ENCODE measurements at regions not wholly inside any gene's neighbourhood (a gene's known extent, or its start where the extent isn't known, plus 50 kb on each side); places are given as distances from the start of the nearest gene placed in this dataset.

DNA sequence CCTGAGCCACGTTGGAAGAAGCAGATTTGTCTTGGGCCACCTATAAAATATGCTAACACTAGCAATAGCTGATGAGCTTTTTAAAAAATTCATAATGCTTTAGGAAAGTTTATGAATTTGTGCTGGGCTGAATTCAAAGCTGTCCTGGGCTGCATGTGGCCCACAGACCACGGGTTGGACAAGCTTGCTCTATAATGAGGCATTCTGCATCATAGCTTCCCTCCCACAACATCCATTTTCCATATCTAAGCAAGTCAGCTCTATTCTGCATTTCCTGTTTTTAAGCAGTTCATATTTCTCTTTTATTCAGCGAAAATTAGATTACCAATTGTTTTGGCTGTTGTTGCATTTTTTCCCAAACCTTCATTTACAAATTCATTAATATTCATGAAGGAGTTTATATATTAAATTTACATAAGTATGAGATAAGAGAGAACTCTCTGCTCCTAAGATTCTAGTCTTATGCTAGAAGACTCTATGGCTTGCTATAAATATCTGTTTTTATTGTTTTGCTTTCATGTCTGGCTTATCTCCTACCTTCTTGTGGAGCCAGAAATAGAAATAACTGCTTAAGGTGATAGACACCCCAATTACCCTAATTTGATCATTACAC lies 114.5 kb upstream of the HNRNPA3 start:
- TF ChIP-seq, protein P1, sequence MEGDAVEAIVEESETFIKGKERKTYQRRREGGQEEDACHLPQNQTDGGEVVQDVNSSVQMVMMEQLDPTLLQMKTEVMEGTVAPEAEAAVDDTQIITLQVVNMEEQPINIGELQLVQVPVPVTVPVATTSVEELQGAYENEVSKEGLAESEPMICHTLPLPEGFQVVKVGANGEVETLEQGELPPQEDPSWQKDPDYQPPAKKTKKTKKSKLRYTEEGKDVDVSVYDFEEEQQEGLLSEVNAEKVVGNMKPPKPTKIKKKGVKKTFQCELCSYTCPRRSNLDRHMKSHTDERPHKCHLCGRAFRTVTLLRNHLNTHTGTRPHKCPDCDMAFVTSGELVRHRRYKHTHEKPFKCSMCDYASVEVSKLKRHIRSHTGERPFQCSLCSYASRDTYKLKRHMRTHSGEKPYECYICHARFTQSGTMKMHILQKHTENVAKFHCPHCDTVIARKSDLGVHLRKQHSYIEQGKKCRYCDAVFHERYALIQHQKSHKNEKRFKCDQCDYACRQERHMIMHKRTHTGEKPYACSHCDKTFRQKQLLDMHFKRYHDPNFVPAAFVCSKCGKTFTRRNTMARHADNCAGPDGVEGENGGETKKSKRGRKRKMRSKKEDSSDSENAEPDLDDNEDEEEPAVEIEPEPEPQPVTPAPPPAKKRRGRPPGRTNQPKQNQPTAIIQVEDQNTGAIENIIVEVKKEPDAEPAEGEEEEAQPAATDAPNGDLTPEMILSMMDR (IDR thresholded peaks at IDR 0.05): no peak
- no peak for DNase-seq
- no peak overlapping the region for H3K4me3 ChIP-seq
- H3K36me3 ChIP-seq: no peaks in the 10 kb centered on the region
- no peak overlapping the region for H3K27ac ChIP-seq
- no peaks in the 10 kb centered on the region for H3K27me3 ChIP-seq
- no peaks in the 10 kb centered on the region for H3K9me3 ChIP-seq
- intact Hi-C loops (cut with DNase I; ENCODE audit: low total_unique reads): no loop called here
- no peaks in the 10 kb centered on the region for H3K4me1 ChIP-seq

DNA sequence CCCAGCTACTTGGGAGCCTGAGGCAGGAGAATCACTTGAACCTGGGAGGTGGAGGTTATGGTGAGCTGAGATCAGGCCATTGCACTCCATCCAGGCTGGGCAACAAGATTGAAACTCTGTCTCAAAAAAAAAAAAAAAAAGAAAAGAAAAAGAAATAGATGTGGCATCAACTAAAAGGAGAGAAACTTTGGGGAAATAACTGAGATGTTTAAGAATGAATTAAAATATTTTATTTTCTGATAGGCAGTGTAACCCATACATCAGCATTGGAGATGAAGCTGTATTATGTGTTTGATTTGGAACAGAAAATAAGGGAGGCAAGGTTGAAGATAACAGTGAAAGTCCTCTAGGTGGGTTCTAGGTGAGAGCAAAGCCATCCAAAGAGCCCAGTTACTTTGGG lies 110.7 kb upstream of the HNRNPA3 start:
- H3K27ac ChIP-seq: no peak overlapping the region
- H3K4me1 ChIP-seq: no peaks in the 10 kb centered on the region
- peaks cover 0 to 5% of the 10 kb centered on the region in 2 donors for H3K27me3 ChIP-seq
- no peaks in the 10 kb centered on the region for H3K9me3 ChIP-seq
- intact Hi-C loops (cut with DNase I; ENCODE audit: low total_unique reads): no loop called here
- DNase-seq: no peak
- no peaks in the 10 kb centered on the region for H3K36me3 ChIP-seq
- no peak overlapping the region for H3K4me3 ChIP-seq
- TF ChIP-seq, protein P1 (IDR thresholded peaks at IDR 0.05): no peak

DNA sequence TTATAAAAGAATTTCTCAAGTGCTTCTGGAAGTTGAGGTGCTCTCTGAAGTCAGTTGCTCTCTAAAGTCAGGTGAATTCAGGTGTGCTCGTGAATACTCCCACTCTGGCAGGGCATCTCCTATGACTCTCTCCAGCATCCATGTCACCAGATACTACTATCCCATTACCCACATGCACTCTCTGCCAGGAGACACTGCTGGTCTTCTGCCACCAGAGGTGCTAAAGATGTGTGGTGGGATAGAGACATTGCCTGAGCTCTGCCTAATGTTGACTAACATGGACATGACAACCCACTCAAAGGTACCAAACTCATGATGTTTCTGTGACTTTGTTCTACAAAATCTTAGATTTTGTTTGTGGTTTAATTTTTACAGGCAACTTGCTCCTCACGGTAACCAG lies 106.4 kb upstream of the HNRNPA3 start:
- Histone ChIP-seq H3K27ac (no peak overlapping the region), H3K27me3 (peaks cover 0 to 5% of the 10 kb centered on the region in 2 donors), H3K36me3 (no peaks in the 10 kb centered on the region), H3K4me3 (no peak overlapping the region), H3K4me1 (no peaks in the 10 kb centered on the region), H3K9me3 (no peaks in the 10 kb centered on the region)
- intact Hi-C loops (cut with DNase I; ENCODE audit: low total_unique reads): no loop called here
- no peak for DNase-seq
- TF ChIP-seq, protein P1 (IDR thresholded peaks at IDR 0.05): no peak

DNA sequence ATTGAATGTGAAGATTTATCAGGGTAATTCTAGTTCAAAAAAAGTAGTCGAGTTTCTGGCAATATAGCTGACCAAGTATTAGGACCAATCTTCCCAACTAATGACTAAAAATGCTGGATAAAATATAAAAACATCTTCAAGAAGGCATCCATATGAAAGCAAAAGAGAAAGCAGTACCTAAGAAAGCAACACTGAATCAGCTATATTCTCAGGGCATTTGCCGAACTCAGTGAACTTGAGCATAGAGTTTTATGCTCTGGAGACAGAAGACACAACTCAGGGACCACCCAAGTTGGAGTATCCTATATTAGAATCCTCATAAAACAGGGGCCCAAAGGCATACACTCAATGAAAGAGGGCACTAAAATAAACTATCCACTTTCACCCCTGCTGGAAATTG lies 103.7 kb upstream of the HNRNPA3 start:
- intact Hi-C loops (cut with DNase I; ENCODE audit: low total_unique reads): no loop called here
- H3K27ac ChIP-seq: no peak overlapping the region

DNA sequence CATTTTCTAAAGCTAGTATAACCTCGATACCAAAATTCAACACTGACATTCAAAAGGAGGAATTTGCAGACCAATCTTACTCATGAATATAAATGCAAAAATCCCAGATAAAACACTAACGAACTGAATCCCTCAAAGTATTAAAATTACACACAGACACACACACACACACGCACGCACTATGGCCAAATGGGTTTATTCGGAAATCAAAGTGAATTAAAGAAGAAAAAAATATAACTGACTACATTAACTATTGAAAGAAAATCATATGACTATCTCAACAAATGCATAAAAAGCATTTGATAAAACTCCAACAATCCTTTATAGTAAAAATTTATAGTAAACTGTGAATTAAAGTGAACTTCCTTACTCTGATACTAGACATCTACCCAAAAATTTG lies 97.9 kb upstream of the HNRNPA3 start:
- no peak overlapping the region for H3K4me3 ChIP-seq
- no peaks in the 10 kb centered on the region for H3K27me3 ChIP-seq
- no peaks in the 10 kb centered on the region for H3K36me3 ChIP-seq
- H3K4me1 ChIP-seq: no peaks in the 10 kb centered on the region
- TF ChIP-seq, protein P1 (IDR thresholded peaks at IDR 0.05): no peak
- no peak for DNase-seq
- no peaks in the 10 kb centered on the region for H3K9me3 ChIP-seq
- H3K27ac ChIP-seq: no peak overlapping the region
- intact Hi-C loops (cut with DNase I; ENCODE audit: low total_unique reads): no loop called here

More for the DNA sequence above, 103.7 kb upstream of the HNRNPA3 start:
- no peak for DNase-seq
- no peaks in the 10 kb centered on the region for H3K4me1 ChIP-seq
- no peaks in the 10 kb centered on the region for H3K36me3 ChIP-seq
- peaks cover 0 to 5% of the 10 kb centered on the region in 2 donors for H3K27me3 ChIP-seq
- TF ChIP-seq, protein P1 (IDR thresholded peaks at IDR 0.05): no peak
- no peaks in the 10 kb centered on the region for H3K9me3 ChIP-seq
- no peak overlapping the region for H3K4me3 ChIP-seq

DNA sequence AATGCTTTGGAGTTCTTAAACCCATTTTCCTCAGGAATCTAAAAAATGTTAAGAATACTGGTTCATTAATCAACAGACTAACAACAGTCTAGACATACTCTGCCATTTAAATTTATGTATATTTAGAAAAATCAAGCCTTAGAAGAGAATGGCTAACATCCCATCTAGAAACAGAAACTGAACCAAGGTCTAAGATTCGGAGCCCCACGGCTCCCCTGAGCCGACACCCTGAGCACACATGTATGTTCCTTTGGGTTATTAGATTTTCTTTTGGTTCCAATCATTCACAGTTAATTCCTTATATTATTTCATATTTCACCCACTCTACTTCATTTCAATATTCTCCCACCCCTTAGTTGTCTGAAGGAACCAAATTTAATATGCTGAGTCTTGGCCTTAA lies 94.8 kb upstream of the HNRNPA3 start:
- Histone ChIP-seq H3K27ac (no peak overlapping the region), H3K4me1 (no peaks in the 10 kb centered on the region), H3K9me3 (no peaks in the 10 kb centered on the region), H3K36me3 (no peaks in the 10 kb centered on the region), H3K4me3 (no peak overlapping the region), H3K27me3 (no peaks in the 10 kb centered on the region)
- TF ChIP-seq, protein P1 (IDR thresholded peaks at IDR 0.05): no peak
- intact Hi-C loops (cut with DNase I; ENCODE audit: low total_unique reads): no loop called here
- DNase-seq: no peak

Data from tibial artery (tissue), 4 donors.